HEK293 (cell line): ENCODE measurements at regions not wholly inside any gene's neighbourhood (a gene's known extent, or its start where the extent isn't known, plus 50 kb on each side); places are given as distances from the start of the nearest gene placed in this dataset.

Experiments used
- CTCF ChIP-seq: fragments of 450-650 bp; formaldehyde crosslinking; IDR thresholded peaks from 2 replicates; pipeline ENCODE4 v1.5.1; 2016; ENCODE audit warnings: missing biosample characterization, missing genetic modification characterization
- KLF16 ChIP-seq: fragments of 450-650 bp; formaldehyde crosslinking; IDR thresholded peaks from 2 replicates; pipeline ENCODE4 v1.5.1; 2017; ENCODE audit warnings: missing biosample characterization, missing genetic modification characterization
- ZNF138 ChIP-seq: fragments of 450-650 bp; formaldehyde crosslinking; IDR thresholded peaks from 2 replicates; pipeline ENCODE4 v1.5.1; 2016; ENCODE audit warnings: missing biosample characterization, missing genetic modification characterization, borderline replicate concordance
- TF ChIP-seq, protein P1 (sequence below): fragments of 450-650 bp; formaldehyde crosslinking; IDR thresholded peaks from 2 replicates; pipeline ENCODE4 v1.5.1; 2016; ENCODE audit warnings: missing biosample characterization, missing genetic modification characterization, borderline replicate concordance

- TF ChIP-seq ZNF138 (tag by site-specific recombination) (no peak), KLF16 (tag by site-specific recombination) (no peak), CTCF (tag by site-specific recombination) (no peak)
- TF ChIP-seq, protein P1, sequence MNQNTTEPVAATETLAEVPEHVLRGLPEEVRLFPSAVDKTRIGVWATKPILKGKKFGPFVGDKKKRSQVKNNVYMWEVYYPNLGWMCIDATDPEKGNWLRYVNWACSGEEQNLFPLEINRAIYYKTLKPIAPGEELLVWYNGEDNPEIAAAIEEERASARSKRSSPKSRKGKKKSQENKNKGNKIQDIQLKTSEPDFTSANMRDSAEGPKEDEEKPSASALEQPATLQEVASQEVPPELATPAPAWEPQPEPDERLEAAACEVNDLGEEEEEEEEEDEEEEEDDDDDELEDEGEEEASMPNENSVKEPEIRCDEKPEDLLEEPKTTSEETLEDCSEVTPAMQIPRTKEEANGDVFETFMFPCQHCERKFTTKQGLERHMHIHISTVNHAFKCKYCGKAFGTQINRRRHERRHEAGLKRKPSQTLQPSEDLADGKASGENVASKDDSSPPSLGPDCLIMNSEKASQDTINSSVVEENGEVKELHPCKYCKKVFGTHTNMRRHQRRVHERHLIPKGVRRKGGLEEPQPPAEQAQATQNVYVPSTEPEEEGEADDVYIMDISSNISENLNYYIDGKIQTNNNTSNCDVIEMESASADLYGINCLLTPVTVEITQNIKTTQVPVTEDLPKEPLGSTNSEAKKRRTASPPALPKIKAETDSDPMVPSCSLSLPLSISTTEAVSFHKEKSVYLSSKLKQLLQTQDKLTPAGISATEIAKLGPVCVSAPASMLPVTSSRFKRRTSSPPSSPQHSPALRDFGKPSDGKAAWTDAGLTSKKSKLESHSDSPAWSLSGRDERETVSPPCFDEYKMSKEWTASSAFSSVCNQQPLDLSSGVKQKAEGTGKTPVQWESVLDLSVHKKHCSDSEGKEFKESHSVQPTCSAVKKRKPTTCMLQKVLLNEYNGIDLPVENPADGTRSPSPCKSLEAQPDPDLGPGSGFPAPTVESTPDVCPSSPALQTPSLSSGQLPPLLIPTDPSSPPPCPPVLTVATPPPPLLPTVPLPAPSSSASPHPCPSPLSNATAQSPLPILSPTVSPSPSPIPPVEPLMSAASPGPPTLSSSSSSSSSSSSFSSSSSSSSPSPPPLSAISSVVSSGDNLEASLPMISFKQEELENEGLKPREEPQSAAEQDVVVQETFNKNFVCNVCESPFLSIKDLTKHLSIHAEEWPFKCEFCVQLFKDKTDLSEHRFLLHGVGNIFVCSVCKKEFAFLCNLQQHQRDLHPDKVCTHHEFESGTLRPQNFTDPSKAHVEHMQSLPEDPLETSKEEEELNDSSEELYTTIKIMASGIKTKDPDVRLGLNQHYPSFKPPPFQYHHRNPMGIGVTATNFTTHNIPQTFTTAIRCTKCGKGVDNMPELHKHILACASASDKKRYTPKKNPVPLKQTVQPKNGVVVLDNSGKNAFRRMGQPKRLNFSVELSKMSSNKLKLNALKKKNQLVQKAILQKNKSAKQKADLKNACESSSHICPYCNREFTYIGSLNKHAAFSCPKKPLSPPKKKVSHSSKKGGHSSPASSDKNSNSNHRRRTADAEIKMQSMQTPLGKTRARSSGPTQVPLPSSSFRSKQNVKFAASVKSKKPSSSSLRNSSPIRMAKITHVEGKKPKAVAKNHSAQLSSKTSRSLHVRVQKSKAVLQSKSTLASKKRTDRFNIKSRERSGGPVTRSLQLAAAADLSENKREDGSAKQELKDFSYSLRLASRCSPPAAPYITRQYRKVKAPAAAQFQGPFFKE (tag by site-specific recombination): no peak
Observed at GRCh38 chr6:169341706-169342105, 88.1 kb upstream of the THBS2 start.
